Islet precursor cell (in vitro differentiated cells): ENCODE measurements at regions not wholly inside any gene's neighbourhood (a gene's known extent, or its start where the extent isn't known, plus 50 kb on each side); places are given as distances from the start of the nearest gene placed in this dataset.
"Not testable (repeated sequence)": the region's sequence is repeated elsewhere in the genome, so short reads cannot be mapped to it uniquely, and the experiment has no call there.

Source experiments
- DNase-seq: peaks from one replicate; pipeline ENCODE4 v3.0.0-alpha.2; 2018

- not testable (repeated sequence) for DNase-seq
Observed at GRCh38 chr10:46749470-46749869, 161.8 kb upstream of the PTPN20 start.

GRCh38 chr10:46753763-46754162 is 157.5 kb upstream of the PTPN20 start:
- not testable (repeated sequence) for DNase-seq

GRCh38 chr10:46761471-46761870 is 149.8 kb upstream of the PTPN20 start:
- DNase-seq: not testable (repeated sequence)

- not testable (repeated sequence) for DNase-seq
Observed at GRCh38 chr10:46768515-46769291, 142.5 kb upstream of the PTPN20 start.

- DNase-seq: not testable (repeated sequence)
Observed at GRCh38 chr10:46773178-46773896, 137.9 kb upstream of the PTPN20 start.

GRCh38 chr10:46773897-46774236 is 137.4 kb upstream of the PTPN20 start:
- DNase-seq: not testable (repeated sequence)

- not testable (repeated sequence) for DNase-seq
Observed at GRCh38 chr10:46774366-46774765, 136.9 kb upstream of the PTPN20 start.

GRCh38 chr10:46774945-46775667 is 136.1 kb upstream of the PTPN20 start:
- not testable (repeated sequence) for DNase-seq

- DNase-seq: not testable (repeated sequence)
Observed at GRCh38 chr10:46775668-46776059, 135.6 kb upstream of the PTPN20 start.

GRCh38 chr10:46779571-46779970 is 131.7 kb upstream of the PTPN20 start:
- DNase-seq: not testable (repeated sequence)

- DNase-seq: not testable (repeated sequence)
Observed at GRCh38 chr10:46780164-46780563, 131.1 kb upstream of the PTPN20 start.

- not testable (repeated sequence) for DNase-seq
Observed at GRCh38 chr10:46781001-46781400, 130.2 kb upstream of the PTPN20 start.

GRCh38 chr10:46782001-46782874 is 129.0 kb upstream of the PTPN20 start:
- not testable (repeated sequence) for DNase-seq

GRCh38 chr10:46784665-46785064 is 126.6 kb upstream of the PTPN20 start:
- not testable (repeated sequence) for DNase-seq

GRCh38 chr10:46786125-46786517 is 125.1 kb upstream of the PTPN20 start:
- not testable (repeated sequence) for DNase-seq

- DNase-seq: peak; percentile 92
Observed at GRCh38 chr10:46786518-46787320, 124.5 kb upstream of the PTPN20 start.

GRCh38 chr10:46787321-46787615 is 124.0 kb upstream of the PTPN20 start:
- no peak for DNase-seq

- not testable (repeated sequence) for DNase-seq
Observed at GRCh38 chr10:46792657-46793357, 118.4 kb upstream of the PTPN20 start.

GRCh38 chr10:46796351-46796750 is 114.9 kb upstream of the PTPN20 start:
- peak; percentile 20 for DNase-seq

GRCh38 chr10:46802010-46802409 is 109.2 kb upstream of the PTPN20 start:
- not testable (repeated sequence) for DNase-seq

GRCh38 chr10:46803082-46803481 is 108.1 kb upstream of the PTPN20 start:
- DNase-seq: not testable (repeated sequence)
